Fibroblast of lung (primary cell): ENCODE measurements at regions not wholly inside any gene's neighbourhood (a gene's known extent, or its start where the extent isn't known, plus 50 kb on each side); places are given as distances from the start of the nearest gene placed in this dataset.

Experiments
- EZH2 ChIP-seq: IDR thresholded peaks from 2 replicates; pipeline ENCODE4 v1.5.1; 2012; ENCODE audit warnings: low read length, control low read depth, mild to moderate bottlenecking; ENCODE audit errors: missing control alignments
- TF ChIP-seq, protein P1 (sequence below), 2 donors: IDR thresholded peaks in 1 of 2; conservative IDR thresholded peaks in 1 of 2; 1 replicate in 1 of 2; 2 replicates in 1 of 2; pipeline ENCODE4 v1.5.1; 2011 to 2012; ENCODE audit warnings: low read length in 2 of 2, control low read depth in 1 of 2, inconsistent platforms in 1 of 2, low read depth in 1 of 2, mild to moderate bottlenecking in 1 of 2

DNA sequence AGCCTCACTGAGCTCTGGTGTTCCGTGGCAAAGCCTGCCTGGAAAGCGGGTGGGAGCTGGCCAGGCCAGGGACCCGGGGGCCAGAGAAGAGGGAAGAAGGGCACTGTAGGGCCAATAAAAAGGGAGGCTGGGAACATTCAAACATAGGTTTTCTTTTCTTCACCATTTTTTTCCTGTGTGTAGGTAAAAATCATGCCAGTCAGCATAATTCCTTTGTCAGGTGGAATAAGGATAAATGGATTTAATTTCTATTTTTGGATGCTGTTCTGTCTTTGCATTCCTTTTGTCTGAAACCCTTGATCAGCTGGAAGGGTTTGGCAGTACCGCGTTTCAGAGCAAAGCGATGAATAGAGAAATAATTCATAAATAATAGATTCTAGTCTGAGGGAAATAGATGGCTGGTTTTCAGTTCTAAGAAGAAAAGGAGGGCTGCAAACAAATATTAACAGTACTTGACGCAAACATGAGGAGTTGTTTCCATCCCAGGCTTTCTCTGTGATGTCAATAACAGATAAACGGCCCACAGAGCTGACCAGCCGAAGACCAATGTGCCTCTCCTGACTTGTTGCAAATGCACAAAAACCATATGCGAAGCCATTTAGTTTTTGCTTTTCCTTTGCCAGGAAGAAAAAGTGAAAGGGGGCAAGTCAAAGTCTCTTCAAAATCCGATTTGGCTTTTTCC lies 384.4 kb downstream of the TSN start:
- TF ChIP-seq, protein P1, sequence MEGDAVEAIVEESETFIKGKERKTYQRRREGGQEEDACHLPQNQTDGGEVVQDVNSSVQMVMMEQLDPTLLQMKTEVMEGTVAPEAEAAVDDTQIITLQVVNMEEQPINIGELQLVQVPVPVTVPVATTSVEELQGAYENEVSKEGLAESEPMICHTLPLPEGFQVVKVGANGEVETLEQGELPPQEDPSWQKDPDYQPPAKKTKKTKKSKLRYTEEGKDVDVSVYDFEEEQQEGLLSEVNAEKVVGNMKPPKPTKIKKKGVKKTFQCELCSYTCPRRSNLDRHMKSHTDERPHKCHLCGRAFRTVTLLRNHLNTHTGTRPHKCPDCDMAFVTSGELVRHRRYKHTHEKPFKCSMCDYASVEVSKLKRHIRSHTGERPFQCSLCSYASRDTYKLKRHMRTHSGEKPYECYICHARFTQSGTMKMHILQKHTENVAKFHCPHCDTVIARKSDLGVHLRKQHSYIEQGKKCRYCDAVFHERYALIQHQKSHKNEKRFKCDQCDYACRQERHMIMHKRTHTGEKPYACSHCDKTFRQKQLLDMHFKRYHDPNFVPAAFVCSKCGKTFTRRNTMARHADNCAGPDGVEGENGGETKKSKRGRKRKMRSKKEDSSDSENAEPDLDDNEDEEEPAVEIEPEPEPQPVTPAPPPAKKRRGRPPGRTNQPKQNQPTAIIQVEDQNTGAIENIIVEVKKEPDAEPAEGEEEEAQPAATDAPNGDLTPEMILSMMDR (conservative IDR thresholded peaks at IDR 0.05 in 1 of 2, IDR thresholded peaks at IDR 0.05 in 1 of 2; ENCODE audit: low read depth in 1 of 2, low read length in 2 of 2), result no peak
- TF ChIP-seq EZH2, result no peak
